Glutamatergic neuron (in vitro differentiated cells): ENCODE measurements at regions not wholly inside any gene's neighbourhood (a gene's known extent, or its start where the extent isn't known, plus 50 kb on each side); places are given as distances from the start of the nearest gene placed in this dataset.

Experiments
- DNase-seq: peaks from one replicate; pipeline ENCODE4 v3.0.0; 2022
- H3K27ac Mint-ChIP-seq: one replicate; pipeline ENCODE4 v1.8.0; 2020; ENCODE audit warnings: mild to moderate bottlenecking, mixed read lengths, inconsistent platforms; ENCODE audit not compliant: unreplicated experiment
- H3K27me3 Mint-ChIP-seq: one replicate; pipeline ENCODE4 v1.8.0; 2020; ENCODE audit warnings: mild to moderate bottlenecking, moderate library complexity, mixed read lengths, inconsistent platforms; ENCODE audit not compliant: unreplicated experiment
- H3K36me3 Mint-ChIP-seq: one replicate; pipeline ENCODE4 v1.8.0; 2020; ENCODE audit warnings: mild to moderate bottlenecking, mixed read lengths, inconsistent platforms; ENCODE audit not compliant: unreplicated experiment
- H3K4me1 Mint-ChIP-seq: one replicate; pipeline ENCODE4 v1.8.0; 2020; ENCODE audit warnings: mild to moderate bottlenecking, low read depth, mixed read lengths, inconsistent platforms; ENCODE audit not compliant: unreplicated experiment
- H3K4me3 Mint-ChIP-seq: one replicate; pipeline ENCODE4 v1.8.0; 2020; ENCODE audit warnings: mild to moderate bottlenecking, mixed read lengths, inconsistent platforms; ENCODE audit not compliant: unreplicated experiment
- H3K9me3 Mint-ChIP-seq: one replicate; pipeline ENCODE4 v1.8.0; 2020; ENCODE audit warnings: mild to moderate bottlenecking, moderate library complexity, mixed read lengths, inconsistent platforms; ENCODE audit not compliant: unreplicated experiment
- CTCF ChIP-seq: fragments of 200-600 bp; sonication (generic); IDR thresholded peaks from one replicate; pipeline ENCODE4 v1.5.0; 2021; ENCODE audit not compliant: partially characterized antibody, unreplicated experiment

DNA sequence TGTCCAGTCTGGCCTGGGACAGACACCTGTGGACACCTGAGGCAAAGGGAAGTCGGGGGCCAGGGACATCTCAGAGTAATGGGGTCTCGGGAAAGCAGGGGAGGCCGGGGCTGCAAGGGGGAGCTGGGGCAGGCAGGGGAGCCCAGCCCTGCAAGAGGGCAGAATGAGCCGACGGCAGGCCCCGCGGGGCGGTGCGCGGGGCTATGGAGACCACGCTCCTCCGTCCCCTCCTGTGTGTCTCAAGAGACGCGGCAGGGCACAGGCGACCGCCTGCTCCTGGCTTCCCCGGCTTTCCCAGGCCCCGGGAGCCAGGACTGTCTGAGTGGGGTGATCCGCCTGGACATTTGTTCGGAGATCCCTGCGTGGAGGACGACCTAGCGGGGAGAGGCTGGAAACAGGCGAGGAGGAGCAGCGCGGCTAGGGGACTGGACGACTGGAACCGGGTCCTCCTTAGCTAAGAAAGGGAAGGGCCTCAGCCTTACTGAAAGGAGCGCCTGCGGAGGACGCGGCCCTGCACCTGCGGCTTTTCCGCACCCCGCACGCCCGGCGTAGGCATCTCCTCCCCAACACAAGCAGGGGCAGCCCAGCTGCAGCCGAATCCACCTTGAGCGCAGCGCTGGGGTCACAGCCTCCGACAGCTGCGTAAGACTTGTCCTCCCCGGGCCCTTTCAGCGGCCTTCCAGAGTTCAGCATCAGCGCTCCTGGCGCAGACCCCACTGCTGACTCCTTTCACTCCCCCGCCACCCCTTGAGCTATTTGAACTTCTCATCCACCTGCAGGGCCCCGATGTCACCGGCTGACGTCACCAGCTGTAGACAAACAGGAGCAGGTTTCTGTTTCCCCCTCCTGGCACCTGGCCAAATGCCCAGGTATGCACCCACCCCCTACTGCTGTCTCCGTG is 176.4 kb downstream of the ZNF248 start:
- H3K27ac Mint-ChIP-seq, result no peak overlapping the region
- no peak for TF ChIP-seq CTCF
- peaks cover 9% of the 10 kb centered on the region for H3K27me3 Mint-ChIP-seq
- peaks cover 10% of the 10 kb centered on the region for H3K36me3 Mint-ChIP-seq
- H3K9me3 Mint-ChIP-seq, result peaks cover 15% of the 10 kb centered on the region
- DNase-seq, result no peak
- H3K4me3 Mint-ChIP-seq, result no peak overlapping the region
- H3K4me1 Mint-ChIP-seq, result peaks cover 1% of the 10 kb centered on the region

DNA sequence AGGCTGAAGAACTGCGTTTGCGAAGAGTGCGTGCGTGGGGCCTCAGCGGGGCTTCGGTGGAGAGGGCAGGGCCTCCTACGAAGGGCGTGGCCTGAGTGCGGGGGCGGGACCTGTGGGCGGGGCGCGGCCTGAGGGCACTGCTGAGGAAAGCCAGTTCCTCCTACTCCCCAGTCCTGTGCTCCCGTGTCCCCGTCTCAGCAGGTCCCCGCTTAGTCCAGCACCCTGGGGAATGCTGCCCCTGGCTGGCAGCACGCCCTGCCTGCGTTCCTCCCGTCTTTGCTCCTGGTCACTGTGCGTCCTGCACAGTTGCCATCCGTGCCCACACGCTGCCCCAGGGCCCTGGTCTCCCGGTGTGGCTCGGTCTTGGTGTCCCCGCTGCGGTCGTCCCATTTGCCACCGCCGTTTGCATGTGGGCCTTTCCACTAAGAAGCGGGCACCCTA is 177.1 kb downstream of the ZNF248 start:
- H3K4me1 Mint-ChIP-seq, result peaks cover 1% of the 10 kb centered on the region
- no peak for DNase-seq
- no peak for TF ChIP-seq CTCF
- peaks cover 10% of the 10 kb centered on the region for H3K36me3 Mint-ChIP-seq
- no peak overlapping the region for H3K27ac Mint-ChIP-seq
- no peak overlapping the region for H3K4me3 Mint-ChIP-seq
- H3K9me3 Mint-ChIP-seq, result peaks cover 17% of the 10 kb centered on the region
- H3K27me3 Mint-ChIP-seq, result peaks cover 9% of the 10 kb centered on the region

- no peak for DNase-seq
- Mint-ChIP-seq H3K27me3 (peaks cover 9% of the 10 kb centered on the region), H3K27ac (no peak overlapping the region), H3K9me3 (peaks cover 13% of the 10 kb centered on the region), H3K4me1 (peaks cover 1% of the 10 kb centered on the region), H3K4me3 (no peak overlapping the region), H3K36me3 (peaks cover 10% of the 10 kb centered on the region)
- no peak for TF ChIP-seq CTCF
Observed at GRCh38 chr10:37679465-37679864, 177.9 kb downstream of the ZNF248 start.

GRCh38 chr10:37675449-37675848 is 182.0 kb downstream of the ZNF248 start:
- Mint-ChIP-seq H3K9me3 (peaks cover 7% of the 10 kb centered on the region), H3K4me3 (no peak overlapping the region), H3K27me3 (peaks cover 3% of the 10 kb centered on the region), H3K27ac (no peak overlapping the region), H3K36me3 (peaks cover 5% of the 10 kb centered on the region), H3K4me1 (no peaks in the 10 kb centered on the region)
- no peak for TF ChIP-seq CTCF
- no peak for DNase-seq

DNA sequence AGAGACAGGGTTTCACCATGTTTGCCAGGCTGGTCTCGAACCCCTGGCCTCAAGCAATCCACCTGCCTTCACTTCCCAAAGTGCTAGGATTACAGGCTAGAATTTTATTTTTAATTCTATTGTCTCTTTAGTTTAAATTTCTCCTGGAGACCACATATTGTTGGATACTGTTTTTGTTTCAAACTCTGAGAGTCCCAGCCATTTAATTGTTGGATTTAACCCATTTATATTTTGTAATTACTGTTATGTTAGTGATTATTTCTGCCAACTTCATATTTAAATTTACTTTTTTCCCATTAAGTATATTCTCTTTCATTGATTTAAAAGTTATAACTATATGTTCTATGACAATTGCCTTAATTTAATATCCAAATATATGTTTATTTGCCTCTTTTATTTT is 185.6 kb downstream of the ZNF248 start:
- Mint-ChIP-seq H3K4me3 (no peak overlapping the region), H3K9me3 (peaks cover 6% of the 10 kb centered on the region), H3K4me1 (no peaks in the 10 kb centered on the region), H3K36me3 (no peaks in the 10 kb centered on the region), H3K27ac (no peak overlapping the region), H3K27me3 (no peaks in the 10 kb centered on the region)
- DNase-seq, result no peak
- no peak for TF ChIP-seq CTCF
